H1 (cell line): ENCODE measurements at regions not wholly inside any gene's neighbourhood (a gene's known extent, or its start where the extent isn't known, plus 50 kb on each side); places are given as distances from the start of the nearest gene placed in this dataset.

ENCODE experiments used
- CTCF ChIA-PET: fragments of 300-600 bp; sonication (Branson Sonifier 250); formaldehyde crosslinking; loops from one replicate; lab custom pipeline; 2021; ENCODE audit not compliant: partially characterized antibody; lab: Charles Lee
- POLR2A ChIA-PET: fragments of 300-600 bp; sonication (Branson Sonifier 250); formaldehyde crosslinking; loops from one replicate; lab custom pipeline; 2021; ENCODE audit warnings: inconsistent platforms; ENCODE audit not compliant: partially characterized antibody; lab: Charles Lee
- DNase-seq, 2 experiments: peaks; one replicate each; pipeline versions ENCODE4 v3.0.0 to v3.0.0-alpha.2; 2010 to 2022; ENCODE audit warnings: low spot score in 2 of 2, low read depth in 1 of 2, mixed read lengths in 1 of 2
- FAIRE-seq: peaks from 2 replicates; lab custom pipeline; 2011; peaks lifted over from hg19 to GRCh38; lab: Jason Lieb, UNC
- H2AFZ ChIP-seq: 2 replicates; pipeline ENCODE4 v1.8.1; 2012; ENCODE audit warnings: low read length, inconsistent platforms
- H2AK5ac ChIP-seq: 2 replicates; pipeline ENCODE4 v1.6.1; 2013; ENCODE audit warnings: low read depth, low read length
- H2BK120ac ChIP-seq: replicated peaks from 2 replicates; pipeline ENCODE3; 2013; ENCODE audit warnings: low read depth, low read length, inconsistent platforms
- H2BK12ac ChIP-seq: 2 replicates; pipeline ENCODE4 v1.6.1; 2013; ENCODE audit warnings: low read depth, low read length
- H2BK15ac ChIP-seq: 2 replicates; pipeline ENCODE4 v1.6.1; 2013; ENCODE audit warnings: low read length
- H2BK20ac ChIP-seq: 2 replicates; pipeline ENCODE4 v1.6.1; 2013; ENCODE audit warnings: low read length
- H2BK5ac ChIP-seq: 2 replicates; pipeline ENCODE4 v1.6.1; 2013; ENCODE audit warnings: low read depth, low read length
- H3K14ac ChIP-seq: 2 replicates; pipeline ENCODE4 v1.6.1; 2013; ENCODE audit warnings: inconsistent platforms; ENCODE audit not compliant: insufficient read length
- H3K18ac ChIP-seq: 2 replicates; pipeline ENCODE4 v1.6.1; 2013; ENCODE audit warnings: low read length; ENCODE audit errors: extremely low read depth
- H3K23ac ChIP-seq: 2 replicates; pipeline ENCODE4 v1.6.1; 2013; ENCODE audit warnings: inconsistent platforms; ENCODE audit not compliant: insufficient read length
- H3K23me2 ChIP-seq: 2 replicates; pipeline ENCODE4 v1.6.1; 2013; ENCODE audit warnings: low read depth, low read length
- H3K27ac ChIP-seq: 2 replicates; pipeline ENCODE4 v1.6.1; 2011; ENCODE audit warnings: low read depth, low read length, inconsistent platforms
- H3K27me3 ChIP-seq, 4 experiments: replicated peaks in 1 of 4; 1 replicate in 1 of 4; 2 replicates in 3 of 4; pipeline versions ENCODE4 v1.6.1 to v1.8.1; 2011 to 2013; ENCODE audit warnings: low read length in 3 of 4, mild to moderate bottlenecking in 3 of 4, inconsistent platforms in 2 of 4, mixed read lengths in 2 of 4, moderate library complexity in 1 of 4; ENCODE audit not compliant: control insufficient read depth in 3 of 4, insufficient read depth in 3 of 4; ENCODE audit errors: extremely low read depth in 1 of 4
- H3K36me3 ChIP-seq, 4 experiments: 2 replicates each; pipeline versions ENCODE4 v1.6.1 to v1.8.1; 2011 to 2013; ENCODE audit warnings: mild to moderate bottlenecking in 4 of 4, low read length in 3 of 4, moderate library complexity in 2 of 4, control low read depth in 1 of 4, inconsistent platforms in 1 of 4; ENCODE audit not compliant: insufficient read depth in 4 of 4, control insufficient read depth in 2 of 4
- H3K4ac ChIP-seq: replicated peaks from 2 replicates; pipeline ENCODE3; 2013; ENCODE audit warnings: low read length, low read depth, mixed read lengths, inconsistent platforms; ENCODE audit not compliant: insufficient read length
- H3K4me1 ChIP-seq, 4 experiments: replicated peaks in 1 of 4; 1 replicate in 1 of 4; 2 replicates in 3 of 4; pipeline versions ENCODE4 v1.6.1 to v1.8.1; 2011 to 2013; ENCODE audit warnings: low read length in 3 of 4, inconsistent platforms in 2 of 4, mixed read lengths in 1 of 4; ENCODE audit not compliant: insufficient read depth in 4 of 4, control insufficient read depth in 3 of 4
- H3K4me2 ChIP-seq, 2 experiments: 2 replicates each; pipeline versions ENCODE4 v1.6.1 to v1.8.1; 2011 to 2013; ENCODE audit warnings: low read depth in 2 of 2, low read length in 2 of 2, control low read depth in 1 of 2, inconsistent platforms in 1 of 2, mild to moderate bottlenecking in 1 of 2; ENCODE audit not compliant: insufficient read depth in 1 of 2
- H3K4me3 ChIP-seq, 4 experiments: fragments of 200-600, 300-600 bp in 1 of 4; sonication (generic), shearing (Covaris generic), sonication (Bioruptor Twin) in 1 of 4; 2 replicates each; pipeline versions ENCODE4 v1.5.1 to v1.8.1; 2011 to 2016; ENCODE audit warnings: low read length in 4 of 4, low read depth in 3 of 4, control low read depth in 2 of 4, inconsistent platforms in 2 of 4, mild to moderate bottlenecking in 2 of 4, mixed read lengths in 1 of 4, moderate library complexity in 1 of 4; ENCODE audit not compliant: insufficient read depth in 2 of 4; ENCODE audit errors: extremely low read depth in 1 of 4
- H3K56ac ChIP-seq: replicated peaks from 2 replicates; pipeline ENCODE3; 2013; ENCODE audit warnings: low read depth, mild to moderate bottlenecking, mixed read lengths, low read length, inconsistent platforms; ENCODE audit not compliant: insufficient read length
- H3K79me1 ChIP-seq: 2 replicates; pipeline ENCODE4 v1.6.1; 2013; ENCODE audit warnings: low read depth, low read length, control low read depth
- H3K79me2 ChIP-seq, 2 experiments: 2 replicates each; pipeline versions ENCODE4 v1.6.1 to v1.8.1; 2012 to 2013; ENCODE audit warnings: low read length in 2 of 2, mild to moderate bottlenecking in 2 of 2, inconsistent platforms in 1 of 2; ENCODE audit not compliant: insufficient read depth in 2 of 2, control insufficient read depth in 1 of 2
- H3K9ac ChIP-seq, 4 experiments: replicated peaks in 1 of 4; 1 replicate in 1 of 4; 2 replicates in 3 of 4; pipeline versions ENCODE4 v1.6.1 to v1.8.1; 2011 to 2013; ENCODE audit warnings: low read depth in 3 of 4, low read length in 3 of 4, control low read depth in 2 of 4, mild to moderate bottlenecking in 2 of 4, moderate library complexity in 2 of 4, inconsistent platforms in 1 of 4; ENCODE audit errors: extremely low read depth in 1 of 4
- H3K9me3 ChIP-seq, 2 experiments: 2 replicates each; pipeline versions ENCODE4 v1.6.1 to v1.8.1; 2012 to 2013; ENCODE audit warnings: mild to moderate bottlenecking in 2 of 2, moderate library complexity in 2 of 2, control low read depth in 1 of 2, inconsistent platforms in 1 of 2, low read depth in 1 of 2, low read length in 1 of 2, mixed read lengths in 1 of 2; ENCODE audit not compliant: insufficient read depth in 2 of 2
- H4K20me1 ChIP-seq, 2 experiments: replicated peaks in 1 of 2; 2 replicates each; pipeline versions ENCODE3 to v1.8.1; 2011 to 2013; ENCODE audit warnings: inconsistent platforms in 2 of 2, low read length in 2 of 2, mild to moderate bottlenecking in 1 of 2; ENCODE audit not compliant: insufficient read depth in 2 of 2, control insufficient read depth in 1 of 2
- H4K5ac ChIP-seq: 2 replicates; pipeline ENCODE4 v1.6.1; 2013; ENCODE audit warnings: low read length, low read depth, mixed read lengths, inconsistent platforms; ENCODE audit not compliant: insufficient read length
- H4K8ac ChIP-seq: 2 replicates; pipeline ENCODE4 v1.8.0; 2013; ENCODE audit warnings: mild to moderate bottlenecking, moderate library complexity, low read length, inconsistent platforms; ENCODE audit not compliant: insufficient read depth; ENCODE audit errors: extremely low read depth
- H4K91ac ChIP-seq: replicated peaks from 2 replicates; pipeline ENCODE3; 2013; ENCODE audit warnings: low read length, mixed read lengths, inconsistent platforms; ENCODE audit not compliant: insufficient read length
- FOSL1 ChIP-seq: IDR thresholded peaks from 2 replicates; pipeline ENCODE4 v1.6.1; 2011; ENCODE audit warnings: mild to moderate bottlenecking, low read depth, low read length, moderate library complexity; ENCODE audit not compliant: insufficient read depth
- HDAC2 ChIP-seq, 2 experiments: fragments of 300-600 bp in 1 of 2; sonication (generic) in 1 of 2; IDR thresholded peaks; 2 replicates each; pipeline ENCODE4 v1.6.1; 2011 to 2012; ENCODE audit warnings: low read depth in 2 of 2, low read length in 2 of 2, mild to moderate bottlenecking in 2 of 2, moderate library complexity in 2 of 2, borderline replicate concordance in 1 of 2, inconsistent platforms in 1 of 2
- KDM4A ChIP-seq: IDR thresholded peaks from one replicate; pipeline ENCODE4 v1.7.1; 2012; ENCODE audit warnings: low read depth, mild to moderate bottlenecking, moderate library complexity, low read length, inconsistent platforms; ENCODE audit not compliant: severe bottlenecking
- PHF8 ChIP-seq: fragments of 200-600 bp; sonication (generic); conservative IDR thresholded peaks from 2 replicates; pipeline ENCODE4 v1.7.1; 2012; ENCODE audit warnings: low read depth, mild to moderate bottlenecking, inconsistent platforms, low read length, moderate library complexity
- POLR2A ChIP-seq, 2 experiments: IDR thresholded peaks; 1 replicate in 1 of 2; 2 replicates in 1 of 2; pipeline ENCODE4 v1.6.1; 2011; ENCODE audit warnings: low read depth in 2 of 2, low read length in 2 of 2, mild to moderate bottlenecking in 2 of 2; ENCODE audit errors: control extremely low read depth in 1 of 2
- RXRA ChIP-seq: IDR thresholded peaks from 2 replicates; pipeline ENCODE4 v1.6.1; 2011; ENCODE audit warnings: low read depth, mild to moderate bottlenecking, low read length, moderate library complexity; ENCODE audit not compliant: insufficient read depth
- SP1 ChIP-seq: IDR thresholded peaks from 2 replicates; pipeline ENCODE4 v1.6.1; 2011; ENCODE audit warnings: low read depth, low read length
- TF ChIP-seq, protein P1 (sequence below): IDR thresholded peaks from 2 replicates; pipeline ENCODE4 v1.6.1; 2011; ENCODE audit warnings: low read length, improper control_type of control experiment
- TF ChIP-seq, protein P2 (sequence below): IDR thresholded peaks from 2 replicates; pipeline ENCODE4 v1.6.1; 2012; ENCODE audit warnings: inconsistent platforms

DNA sequence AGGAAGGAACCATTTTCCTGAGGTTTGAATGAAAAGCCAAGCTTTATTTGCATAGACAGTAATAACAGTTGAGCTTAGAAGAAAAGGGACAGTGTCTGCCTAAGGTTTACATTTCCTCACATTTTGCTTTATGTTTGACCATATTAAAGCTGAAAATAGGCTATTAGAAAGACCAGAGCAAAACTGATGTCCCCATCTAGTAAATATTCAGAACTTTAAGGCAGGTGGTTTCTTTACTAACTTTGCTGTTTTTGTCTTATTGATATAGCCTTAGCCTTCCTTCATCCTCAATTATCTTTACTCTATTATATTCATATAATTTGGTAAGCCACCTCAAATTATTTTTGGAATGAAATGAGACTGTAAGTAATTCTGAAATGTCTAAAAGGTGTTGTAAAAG, 53.6 kb upstream of the LAPTM5 start:
- no peaks in the 10 kb centered on the region for H3K79me2 ChIP-seq
- peaks cover 0 to 4% (median under 1%) of the 10 kb centered on the region in 4 experiments; a peak in 1 of 7 replicates for H3K27me3 ChIP-seq
- no peak overlapping the region for H3K56ac ChIP-seq
- H2BK20ac ChIP-seq = no peak overlapping the region
- no peak overlapping the region for H3K14ac ChIP-seq
- no peak overlapping the region for H2AK5ac ChIP-seq
- no peak overlapping the region for H3K4ac ChIP-seq
- no peak overlapping the region for H3K9ac ChIP-seq
- no peak overlapping the region for H2BK15ac ChIP-seq
- DNase-seq (no peak), FAIRE-seq (no peak)
- no peak overlapping the region for H4K91ac ChIP-seq
- H3K18ac ChIP-seq = no peak overlapping the region
- H3K9me3 ChIP-seq = no peaks in the 10 kb centered on the region
- H3K27ac ChIP-seq = no peak overlapping the region
- H3K23me2 ChIP-seq = no peaks in the 10 kb centered on the region
- no peak overlapping the region for H4K8ac ChIP-seq
- H3K4me1 ChIP-seq = peaks cover 7 to 23% (median 11%) of the 10 kb centered on the region in 4 experiments; a peak in 6 of 7 replicates
- H3K4me2 ChIP-seq = no peak overlapping the region
- H2AFZ ChIP-seq = no peak overlapping the region
- H2BK12ac ChIP-seq = no peak overlapping the region; the same call in 1 of the 2 replicates
- H2BK5ac ChIP-seq = no peak overlapping the region
- no peak overlapping the region for H4K5ac ChIP-seq
- POLR2A ChIA-PET = interaction anchor here (0.7 to 1.8 kb wide), 2 partner anchors 43 to 87 kb away, joined by 3 to 5 read pairs; no protein-coding TSS in a partner anchor
- H2BK120ac ChIP-seq = no peak overlapping the region
- H3K36me3 ChIP-seq = no peaks in the 10 kb centered on the region
- H4K20me1 ChIP-seq = no peaks in the 10 kb centered on the region
- no peaks in the 10 kb centered on the region for H3K79me1 ChIP-seq
- CTCF ChIA-PET = interaction anchor here (1.6 to 38.1 kb wide), 5 partner anchors 8 to 110 kb away, joined by 5 to 1519 read pairs (median 158); partner anchors contain the start of gene SDC3
- H3K23ac ChIP-seq = no peak overlapping the region
- no peak overlapping the region for H3K4me3 ChIP-seq
- TF ChIP-seq FOSL1 = no peak
- no peak for TF ChIP-seq KDM4A
- no peak for TF ChIP-seq PHF8
- no peak for TF ChIP-seq SP1
- TF ChIP-seq POLR2A (IDR thresholded peaks at IDR 0.05; ENCODE audit: control extremely low read depth in 1 of 2, low read depth in 2 of 2, low read length in 2 of 2) = no peak
- no peak for TF ChIP-seq HDAC2 (IDR thresholded peaks at IDR 0.05; ENCODE audit: borderline replicate concordance in 1 of 2, low read depth in 2 of 2, low read length in 2 of 2)
- TF ChIP-seq, protein P1, sequence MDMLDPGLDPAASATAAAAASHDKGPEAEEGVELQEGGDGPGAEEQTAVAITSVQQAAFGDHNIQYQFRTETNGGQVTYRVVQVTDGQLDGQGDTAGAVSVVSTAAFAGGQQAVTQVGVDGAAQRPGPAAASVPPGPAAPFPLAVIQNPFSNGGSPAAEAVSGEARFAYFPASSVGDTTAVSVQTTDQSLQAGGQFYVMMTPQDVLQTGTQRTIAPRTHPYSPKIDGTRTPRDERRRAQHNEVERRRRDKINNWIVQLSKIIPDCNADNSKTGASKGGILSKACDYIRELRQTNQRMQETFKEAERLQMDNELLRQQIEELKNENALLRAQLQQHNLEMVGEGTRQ = no peak
- TF ChIP-seq RXRA = no peak
- TF ChIP-seq, protein P2, sequence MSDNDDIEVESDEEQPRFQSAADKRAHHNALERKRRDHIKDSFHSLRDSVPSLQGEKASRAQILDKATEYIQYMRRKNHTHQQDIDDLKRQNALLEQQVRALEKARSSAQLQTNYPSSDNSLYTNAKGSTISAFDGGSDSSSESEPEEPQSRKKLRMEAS = no peak
